ENCODE measurements at regions not wholly inside any gene's neighbourhood (a gene's known extent, or its start where the extent isn't known, plus 50 kb on each side); places are given as distances from the start of the nearest gene placed in this dataset.
A peak's percentile ranks its signal among the peaks of the same experiment; 100 is the strongest.

GRCh38 chr15:97876281-97876675 lies 84.2 kb upstream of the ARRDC4 start:
- no peak for DNase-seq (ENCODE audit: low read depth, low spot score)

GRCh38 chr15:97881346-97881965 lies 79.0 kb upstream of the ARRDC4 start:
- DNase-seq (ENCODE audit: low read depth, low spot score): no peak

GRCh38 chr15:97884513-97885131 lies 75.9 kb upstream of the ARRDC4 start:
- no peak for DNase-seq (ENCODE audit: low read depth, low spot score)

GRCh38 chr15:97890307-97890706 lies 70.2 kb upstream of the ARRDC4 start:
- DNase-seq (ENCODE audit: low read depth, low spot score): no peak

GRCh38 chr15:97892167-97892938 lies 68.2 kb upstream of the ARRDC4 start:
- DNase-seq (ENCODE audit: low read depth, low spot score): no peak

GRCh38 chr15:97893967-97894366 lies 66.5 kb upstream of the ARRDC4 start:
- DNase-seq (ENCODE audit: low read depth, low spot score): no peak

GRCh38 chr15:97899981-97900380 lies 60.5 kb upstream of the ARRDC4 start:
- DNase-seq (ENCODE audit: low read depth, low spot score): no peak

- no peak for DNase-seq (ENCODE audit: low read depth, low spot score)
Observed at GRCh38 chr15:97902140-97902780, 58.2 kb upstream of the ARRDC4 start.

GRCh38 chr15:97903560-97903959 lies 56.9 kb upstream of the ARRDC4 start:
- no peak for DNase-seq (ENCODE audit: low read depth, low spot score)

GRCh38 chr15:97903971-97904572 lies 56.4 kb upstream of the ARRDC4 start:
- DNase-seq (ENCODE audit: low read depth, low spot score): no peak

- peak; percentile 7 for DNase-seq (ENCODE audit: low read depth, low spot score)
Observed at GRCh38 chr15:97909291-97909891, 51.1 kb upstream of the ARRDC4 start.
